Transverse colon (tissue), 4 donors: ENCODE measurements at regions not wholly inside any gene's neighbourhood (a gene's known extent, or its start where the extent isn't known, plus 50 kb on each side); places are given as distances from the start of the nearest gene placed in this dataset.

Experiments used
- DNase-seq: peaks from one replicate; pipeline ENCODE4 v3.0.0-alpha.2; 2019
- H3K27ac ChIP-seq, 4 donors: fragments of 200-600 bp; sonication (generic); 2 replicates each; pipeline ENCODE4 v1.5.1; 2016 to 2018; ENCODE audit warnings: inconsistent platforms in 4 of 4
- H3K27me3 ChIP-seq: fragments of 200-600 bp; sonication (generic); 2 replicates; pipeline ENCODE4 v1.5.1; 2017; ENCODE audit warnings: inconsistent platforms
- H3K36me3 ChIP-seq, 4 donors: fragments of 200-600 bp; sonication (generic); 2 replicates each; pipeline ENCODE4 v1.5.1; 2017 to 2019; ENCODE audit warnings: inconsistent platforms in 4 of 4
- H3K4me1 ChIP-seq, 4 donors: fragments of 200-600 bp; sonication (generic); 2 replicates each; pipeline ENCODE4 v1.5.1; 2017 to 2020; ENCODE audit warnings: inconsistent platforms in 4 of 4
- H3K4me3 ChIP-seq, 4 donors: fragments of 200-600 bp; sonication (generic); 1 replicate in 1 of 4; 2 replicates in 3 of 4; pipeline versions ENCODE4 v1.5.1 to v1.6.1; 2017 to 2019; ENCODE audit warnings: inconsistent platforms in 4 of 4
- H3K9me3 ChIP-seq, 2 donors: fragments of 200-600 bp; sonication (generic); 2 replicates each; pipeline ENCODE4 v1.5.1; 2017 to 2019; ENCODE audit warnings: inconsistent platforms in 2 of 2
- EP300 ChIP-seq: sonication (generic); formaldehyde crosslinking; IDR thresholded peaks from one replicate; pipeline ENCODE4 v1.6.1; 2017; ENCODE audit warnings: antibody characterized with exemption, low read depth
- POLR2A ChIP-seq: fragments of 450-650 bp; IDR thresholded peaks from one replicate; pipeline ENCODE4 v1.6.1; 2016; ENCODE audit warnings: antibody characterized with exemption, mild to moderate bottlenecking, moderate library complexity
- POLR2AphosphoS5 ChIP-seq, 3 donors: sonication (generic); formaldehyde crosslinking; IDR thresholded peaks; one replicate each; pipeline ENCODE4 v1.6.1; 2016; ENCODE audit warnings: antibody characterized with exemption in 3 of 3
- WGBS, 2 donors: methylation state at CpG; one replicate each; pipeline ENCODE4 v1.1.5; 2018; ENCODE audit warnings: low coverage in 1 of 2; 5-methylcytosine and 5-hydroxymethylcytosine counted together
- in situ Hi-C, 4 donors: fragments of 200-750 bp; cut with MboI; loops; one replicate each; pipeline versions ENCODE4 v1.15.0 to v1.15.1; 2017; ENCODE audit warnings: low sequenced_read_pairs in 3 of 4, low pct_ligation_motif_present in 1 of 4, low pct_unique_long_range_greater_than_20kb in 1 of 4
- intact Hi-C: fragments of 100-400 bp; cut with DNase I; formaldehyde crosslinking; loops from one replicate; pipeline ENCODE4 v1.15.1; 2023; ENCODE audit warnings: low total_unique reads
- TF ChIP-seq, protein P1 (sequence below), 5 experiments: fragments of 200-600 bp in 3 of 5; fragments of 450-650 bp in 2 of 5; sonication (generic) in 3 of 5; IDR thresholded peaks; 1 replicate in 2 of 5; 2 replicates in 3 of 5; pipeline ENCODE4 v1.5.1; 2016 to 2017; ENCODE audit warnings: antibody characterized with exemption in 5 of 5, inconsistent platforms in 3 of 5, mild to moderate bottlenecking in 2 of 5, moderate library complexity in 1 of 5

DNA sequence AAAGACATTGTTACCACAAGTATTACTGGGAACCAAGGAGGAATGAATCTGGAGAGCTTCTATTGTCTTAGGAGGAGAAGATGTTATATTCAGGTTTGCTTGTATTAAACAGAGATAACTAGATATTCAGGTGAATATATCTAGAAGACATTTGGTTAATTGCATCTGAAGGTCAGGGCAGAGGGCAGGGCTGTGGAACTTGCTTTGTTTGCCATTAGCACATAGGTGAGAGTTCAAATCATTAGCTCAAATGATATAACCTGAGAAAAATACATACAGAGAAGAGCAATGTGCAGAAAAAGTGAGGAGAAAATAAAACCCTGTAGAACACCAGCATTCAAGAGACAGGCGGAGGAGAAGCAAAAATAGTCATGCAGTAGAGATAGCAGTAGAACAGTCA lies 116.8 kb downstream of the DNAJB9 start:
- Histone ChIP-seq H3K4me3 (no peak overlapping the region), H3K27me3 (no peaks in the 10 kb centered on the region), H3K9me3 (no peaks in the 10 kb centered on the region), H3K36me3 (no peaks in the 10 kb centered on the region), H3K27ac (no peak overlapping the region), H3K4me1 (no peaks in the 10 kb centered on the region)
- in situ Hi-C loops (no loop called here), intact Hi-C loops (no loop called here)
- no peak for DNase-seq
- TF ChIP-seq, protein P1, sequence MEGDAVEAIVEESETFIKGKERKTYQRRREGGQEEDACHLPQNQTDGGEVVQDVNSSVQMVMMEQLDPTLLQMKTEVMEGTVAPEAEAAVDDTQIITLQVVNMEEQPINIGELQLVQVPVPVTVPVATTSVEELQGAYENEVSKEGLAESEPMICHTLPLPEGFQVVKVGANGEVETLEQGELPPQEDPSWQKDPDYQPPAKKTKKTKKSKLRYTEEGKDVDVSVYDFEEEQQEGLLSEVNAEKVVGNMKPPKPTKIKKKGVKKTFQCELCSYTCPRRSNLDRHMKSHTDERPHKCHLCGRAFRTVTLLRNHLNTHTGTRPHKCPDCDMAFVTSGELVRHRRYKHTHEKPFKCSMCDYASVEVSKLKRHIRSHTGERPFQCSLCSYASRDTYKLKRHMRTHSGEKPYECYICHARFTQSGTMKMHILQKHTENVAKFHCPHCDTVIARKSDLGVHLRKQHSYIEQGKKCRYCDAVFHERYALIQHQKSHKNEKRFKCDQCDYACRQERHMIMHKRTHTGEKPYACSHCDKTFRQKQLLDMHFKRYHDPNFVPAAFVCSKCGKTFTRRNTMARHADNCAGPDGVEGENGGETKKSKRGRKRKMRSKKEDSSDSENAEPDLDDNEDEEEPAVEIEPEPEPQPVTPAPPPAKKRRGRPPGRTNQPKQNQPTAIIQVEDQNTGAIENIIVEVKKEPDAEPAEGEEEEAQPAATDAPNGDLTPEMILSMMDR (IDR thresholded peaks at IDR 0.05): no peak
- no peak for TF ChIP-seq EP300
- WGBS, 2 donors: 60 to 89% methylated on average over 1 of the region's 1 CpG

DNA sequence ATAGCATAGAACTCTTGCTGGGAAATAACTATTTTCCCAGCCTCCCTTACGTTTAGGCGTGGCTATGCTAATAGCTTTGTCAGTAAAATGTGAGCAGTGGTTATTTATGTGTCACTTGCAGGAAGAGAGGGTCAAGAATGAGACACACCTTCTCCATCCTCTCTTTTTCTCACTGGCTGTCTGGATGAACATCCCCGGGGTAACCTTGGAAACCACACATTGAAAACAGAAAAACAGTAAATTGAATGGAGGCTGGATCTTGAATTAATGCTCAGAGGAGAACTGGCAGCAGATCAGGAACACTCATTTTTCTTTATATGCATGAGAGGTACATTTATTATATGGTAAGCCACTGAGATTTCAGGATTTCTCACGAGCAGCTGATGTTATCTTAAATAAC lies 127.6 kb downstream of the DNAJB9 start:
- DNase-seq: no peak
- intact Hi-C loops (no loop called here), in situ Hi-C loops (no loop called here)
- H3K27me3 ChIP-seq: no peaks in the 10 kb centered on the region
- no peaks in the 10 kb centered on the region for H3K4me1 ChIP-seq
- H3K9me3 ChIP-seq: no peaks in the 10 kb centered on the region
- no peak overlapping the region for H3K27ac ChIP-seq
- H3K4me3 ChIP-seq: no peak overlapping the region
- 56 to 68% methylated on average over 4 of the region's 4 CpGs for WGBS, 2 donors
- TF ChIP-seq EP300: no peak
- TF ChIP-seq, protein P1 (IDR thresholded peaks at IDR 0.05): no peak
- no peak for TF ChIP-seq POLR2AphosphoS5 (IDR thresholded peaks at IDR 0.05)
- no peak for TF ChIP-seq POLR2A
- H3K36me3 ChIP-seq: no peaks in the 10 kb centered on the region

DNA sequence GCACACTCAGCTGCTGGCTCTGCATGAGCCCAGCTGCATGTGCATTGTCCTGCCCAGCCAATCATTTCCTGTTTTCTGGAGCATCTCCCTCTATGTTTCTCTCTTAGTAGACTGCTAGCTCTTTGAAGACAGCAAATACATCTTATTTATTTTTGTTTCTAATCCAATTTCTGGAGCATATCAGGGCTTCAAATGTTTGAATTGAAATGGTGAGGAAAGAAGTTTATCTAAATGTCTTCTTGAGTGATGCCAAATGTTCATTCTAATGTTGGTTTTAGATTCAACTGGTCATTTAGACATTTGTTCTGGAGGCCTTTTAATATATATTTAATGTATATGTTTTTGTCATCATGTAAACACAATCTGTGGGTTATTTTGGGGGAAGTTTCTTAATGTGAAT lies 141.9 kb downstream of the DNAJB9 start:
- Histone ChIP-seq H3K4me3 (no peak overlapping the region), H3K36me3 (no peaks in the 10 kb centered on the region), H3K27ac (no peak overlapping the region), H3K27me3 (no peaks in the 10 kb centered on the region), H3K4me1 (no peaks in the 10 kb centered on the region), H3K9me3 (no peaks in the 10 kb centered on the region)
- TF ChIP-seq EP300 (no peak), POLR2A (no peak), POLR2AphosphoS5 (IDR thresholded peaks at IDR 0.05) (no peak)
- TF ChIP-seq, protein P1 (IDR thresholded peaks at IDR 0.05): no peak
- DNase-seq: no peak
- in situ Hi-C loops: no loop called here
- intact Hi-C loops: no loop called here

DNA sequence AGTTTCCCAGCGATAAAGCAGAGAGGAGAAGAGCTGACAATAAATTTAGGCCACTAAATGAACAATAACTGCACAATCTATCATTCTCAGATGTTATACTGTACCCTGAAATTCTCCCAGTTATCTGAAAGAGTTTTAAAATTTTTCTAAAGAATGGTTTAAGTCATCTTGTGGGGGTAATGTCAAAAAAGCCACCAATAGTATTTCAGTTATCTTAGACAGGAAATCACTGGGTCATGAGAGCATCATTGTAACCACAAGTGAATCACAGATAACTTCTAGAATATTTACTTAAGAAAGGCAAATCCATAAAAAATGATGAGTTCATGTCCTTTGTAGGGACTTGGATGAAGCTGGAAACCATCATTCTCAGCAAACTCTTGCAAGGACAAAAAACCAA lies 147.1 kb downstream of the DNAJB9 start:
- in situ Hi-C loops (no loop called here), intact Hi-C loops (no loop called here)
- 30 to 50% methylated on average over 1 of the region's 1 CpG for WGBS, 2 donors
- Histone ChIP-seq H3K4me3 (no peak overlapping the region), H3K9me3 (no peaks in the 10 kb centered on the region), H3K27me3 (no peaks in the 10 kb centered on the region), H3K4me1 (no peaks in the 10 kb centered on the region), H3K36me3 (no peaks in the 10 kb centered on the region), H3K27ac (no peak overlapping the region)
- no peak for DNase-seq
- TF ChIP-seq EP300: no peak
- TF ChIP-seq POLR2A: no peak
- TF ChIP-seq POLR2AphosphoS5 (IDR thresholded peaks at IDR 0.05): no peak
- TF ChIP-seq, protein P1 (IDR thresholded peaks at IDR 0.05): no peak
